Astrocyte of the hippocampus (primary cell): ENCODE measurements at regions not wholly inside any gene's neighbourhood (a gene's known extent, or its start where the extent isn't known, plus 50 kb on each side); places are given as distances from the start of the nearest gene placed in this dataset.
A peak's percentile ranks its signal among the peaks of the same experiment; 100 is the strongest.
"Not testable (repeated sequence)": the region's sequence is repeated elsewhere in the genome, so short reads cannot be mapped to it uniquely, and the experiment has no call there.

ENCODE experiments used
- DNase-seq: peaks from one replicate; pipeline ENCODE4 v3.0.0; 2011; ENCODE audit warnings: low read depth, low spot score

- DNase-seq, result no peak
These were observed 146.4 kb upstream of the GALNT2 start for GRCh38 chr1:229920683-229921082.

GRCh38 chr1:229922249-229922648, 144.8 kb upstream of the GALNT2 start:
- no peak for DNase-seq

- no peak for DNase-seq
These were observed 142.4 kb upstream of the GALNT2 start for GRCh38 chr1:229924639-229925038.

GRCh38 chr1:229928767-229929166, 138.3 kb upstream of the GALNT2 start:
- DNase-seq, result no peak

- not testable (repeated sequence) for DNase-seq
These were observed 135.3 kb upstream of the GALNT2 start for GRCh38 chr1:229931751-229932150.

GRCh38 chr1:229935157-229935556, 131.9 kb upstream of the GALNT2 start:
- DNase-seq, result not testable (repeated sequence)

- no peak for DNase-seq
These were observed 128.5 kb upstream of the GALNT2 start for GRCh38 chr1:229938551-229938950.

GRCh38 chr1:229940684-229941083, 126.4 kb upstream of the GALNT2 start:
- peak; percentile 85 for DNase-seq

- DNase-seq, result no peak
These were observed 125.9 kb upstream of the GALNT2 start for GRCh38 chr1:229941160-229941559.

- no peak for DNase-seq
These were observed 125.2 kb upstream of the GALNT2 start for GRCh38 chr1:229941831-229942230.

GRCh38 chr1:229942501-229942900, 124.5 kb upstream of the GALNT2 start:
- no peak for DNase-seq

GRCh38 chr1:229943148-229943714, 123.8 kb upstream of the GALNT2 start:
- DNase-seq, result no peak

GRCh38 chr1:229943988-229944743, 122.9 kb upstream of the GALNT2 start:
- DNase-seq, result no peak

- DNase-seq, result no peak
These were observed 121.2 kb upstream of the GALNT2 start for GRCh38 chr1:229945795-229946194.

GRCh38 chr1:229947968-229948367, 119.1 kb upstream of the GALNT2 start:
- peak; percentile 19 for DNase-seq

GRCh38 chr1:229948438-229948837, 118.6 kb upstream of the GALNT2 start:
- no peak for DNase-seq

GRCh38 chr1:229949500-229949899, 117.5 kb upstream of the GALNT2 start:
- no peak for DNase-seq

GRCh38 chr1:229950020-229950419, 117.0 kb upstream of the GALNT2 start:
- no peak for DNase-seq

- DNase-seq, result no peak
These were observed 116.1 kb upstream of the GALNT2 start for GRCh38 chr1:229950908-229951307.

GRCh38 chr1:229951856-229952534, 115.0 kb upstream of the GALNT2 start:
- DNase-seq, result no peak

GRCh38 chr1:229952670-229953520, 114.1 kb upstream of the GALNT2 start:
- peak; percentile 41 for DNase-seq
